Astrocyte (in vitro differentiated cells and primary cell): ENCODE measurements at regions not wholly inside any gene's neighbourhood (a gene's known extent, or its start where the extent isn't known, plus 50 kb on each side); places are given as distances from the start of the nearest gene placed in this dataset.

Experiments used
- DNase-seq: peaks from one replicate; pipeline ENCODE4 v3.0.0-alpha.2; 2010; ENCODE audit warnings: low read depth
- FAIRE-seq: peaks from 2 replicates; lab custom pipeline; 2011; peaks lifted over from hg19 to GRCh38; lab: Jason Lieb, UNC
- H2AFZ ChIP-seq: 2 replicates; pipeline ENCODE4 v1.6.0; 2012; ENCODE audit warnings: low read depth, low read length, inconsistent platforms
- H3K27ac ChIP-seq: 2 replicates; pipeline ENCODE4 v1.5.1; 2011; ENCODE audit warnings: low read depth, low read length, inconsistent platforms
- H3K27me3 ChIP-seq: 2 replicates; pipeline ENCODE4 v1.6.0; 2011; ENCODE audit warnings: low read length, inconsistent platforms; ENCODE audit not compliant: insufficient read depth
- H3K36me3 ChIP-seq: 2 replicates; pipeline ENCODE4 v1.5.1; 2011; ENCODE audit warnings: low read length, inconsistent platforms; ENCODE audit not compliant: insufficient read depth
- H3K4me1 ChIP-seq: 2 replicates; pipeline ENCODE4 v1.5.1; 2011; ENCODE audit warnings: low read length, inconsistent platforms; ENCODE audit not compliant: insufficient read depth
- H3K4me2 ChIP-seq: 2 replicates; pipeline ENCODE4 v1.6.0; 2012; ENCODE audit warnings: low read length, inconsistent platforms
- H3K4me3 ChIP-seq: 2 replicates; pipeline ENCODE4 v1.5.1; 2011; ENCODE audit warnings: low read depth, mild to moderate bottlenecking, low read length, inconsistent platforms; ENCODE audit not compliant: insufficient read depth
- H3K79me2 ChIP-seq: 2 replicates; pipeline ENCODE4 v1.6.0; 2012; ENCODE audit warnings: mild to moderate bottlenecking, low read length, inconsistent platforms; ENCODE audit not compliant: insufficient read depth
- H3K9ac ChIP-seq: 2 replicates; pipeline ENCODE4 v1.6.0; 2012; ENCODE audit warnings: mild to moderate bottlenecking, low read length, inconsistent platforms
- H3K9me3 ChIP-seq: 2 replicates; pipeline ENCODE4 v1.5.1; 2012; ENCODE audit warnings: low read depth, mild to moderate bottlenecking, low read length, inconsistent platforms; ENCODE audit not compliant: insufficient read depth
- H4K20me1 ChIP-seq: 2 replicates; pipeline ENCODE4 v1.6.0; 2012; ENCODE audit warnings: low read length, inconsistent platforms; ENCODE audit not compliant: insufficient read depth
- H3K27ac Mint-ChIP-seq: one replicate; pipeline ENCODE4 v1.8.0; 2021; ENCODE audit warnings: mild to moderate bottlenecking, mixed read lengths; ENCODE audit not compliant: unreplicated experiment
- H3K27me3 Mint-ChIP-seq: one replicate; pipeline ENCODE4 v1.8.0; 2021; ENCODE audit warnings: low read depth, mixed read lengths; ENCODE audit not compliant: unreplicated experiment
- H3K36me3 Mint-ChIP-seq: one replicate; pipeline ENCODE4 v1.8.0; 2021; ENCODE audit warnings: low read depth, mixed read lengths; ENCODE audit not compliant: unreplicated experiment
- H3K4me1 Mint-ChIP-seq: one replicate; pipeline ENCODE4 v1.8.0; 2021; ENCODE audit warnings: low read depth, mixed read lengths; ENCODE audit not compliant: unreplicated experiment
- H3K4me3 Mint-ChIP-seq: one replicate; pipeline ENCODE4 v1.8.0; 2021; ENCODE audit warnings: mild to moderate bottlenecking, moderate library complexity, mixed read lengths; ENCODE audit not compliant: unreplicated experiment
- H3K9me3 Mint-ChIP-seq: one replicate; pipeline ENCODE4 v1.8.0; 2021; ENCODE audit warnings: mild to moderate bottlenecking, mixed read lengths; ENCODE audit not compliant: unreplicated experiment
- EZH2 ChIP-seq: IDR thresholded peaks from 2 replicates; pipeline ENCODE4 v1.6.1; 2012; ENCODE audit warnings: mild to moderate bottlenecking, low read length, inconsistent platforms; ENCODE audit not compliant: insufficient read depth
- TF ChIP-seq, protein P1 (sequence below): IDR thresholded peaks from 2 replicates; pipeline ENCODE4 v1.5.1; 2011; ENCODE audit warnings: low read depth, mild to moderate bottlenecking, inconsistent platforms, low read length, moderate library complexity; ENCODE audit not compliant: insufficient read depth

GRCh38 chr14:65849091-65849490 is 436.6 kb downstream of the FUT8 start:
- no peaks in the 10 kb centered on the region for H3K27me3 ChIP-seq
- Mint-ChIP-seq H3K4me3 (no peak overlapping the region), H3K4me1 (no peaks in the 10 kb centered on the region), H3K27ac (no peak overlapping the region), H3K27me3 (peaks cover 3% of the 10 kb centered on the region), H3K36me3 (peaks cover 2% of the 10 kb centered on the region), H3K9me3 (no peaks in the 10 kb centered on the region)
- TF ChIP-seq, protein P1, sequence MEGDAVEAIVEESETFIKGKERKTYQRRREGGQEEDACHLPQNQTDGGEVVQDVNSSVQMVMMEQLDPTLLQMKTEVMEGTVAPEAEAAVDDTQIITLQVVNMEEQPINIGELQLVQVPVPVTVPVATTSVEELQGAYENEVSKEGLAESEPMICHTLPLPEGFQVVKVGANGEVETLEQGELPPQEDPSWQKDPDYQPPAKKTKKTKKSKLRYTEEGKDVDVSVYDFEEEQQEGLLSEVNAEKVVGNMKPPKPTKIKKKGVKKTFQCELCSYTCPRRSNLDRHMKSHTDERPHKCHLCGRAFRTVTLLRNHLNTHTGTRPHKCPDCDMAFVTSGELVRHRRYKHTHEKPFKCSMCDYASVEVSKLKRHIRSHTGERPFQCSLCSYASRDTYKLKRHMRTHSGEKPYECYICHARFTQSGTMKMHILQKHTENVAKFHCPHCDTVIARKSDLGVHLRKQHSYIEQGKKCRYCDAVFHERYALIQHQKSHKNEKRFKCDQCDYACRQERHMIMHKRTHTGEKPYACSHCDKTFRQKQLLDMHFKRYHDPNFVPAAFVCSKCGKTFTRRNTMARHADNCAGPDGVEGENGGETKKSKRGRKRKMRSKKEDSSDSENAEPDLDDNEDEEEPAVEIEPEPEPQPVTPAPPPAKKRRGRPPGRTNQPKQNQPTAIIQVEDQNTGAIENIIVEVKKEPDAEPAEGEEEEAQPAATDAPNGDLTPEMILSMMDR = no peak
- TF ChIP-seq EZH2 = no peak
- no peak for FAIRE-seq
- no peaks in the 10 kb centered on the region for H4K20me1 ChIP-seq
- DNase-seq = no peak
- H3K9me3 ChIP-seq = no peaks in the 10 kb centered on the region
- H3K79me2 ChIP-seq = no peaks in the 10 kb centered on the region
- no peak overlapping the region for H3K27ac ChIP-seq
- no peak overlapping the region for H3K4me3 ChIP-seq
- no peak overlapping the region for H3K4me2 ChIP-seq
- H3K9ac ChIP-seq = no peak overlapping the region
- H3K4me1 ChIP-seq = peaks cover 2% of the 10 kb centered on the region
- H3K36me3 ChIP-seq = no peaks in the 10 kb centered on the region
- no peak overlapping the region for H2AFZ ChIP-seq

- H3K27me3 ChIP-seq = no peaks in the 10 kb centered on the region
- H3K79me2 ChIP-seq = no peaks in the 10 kb centered on the region
- peaks cover 2% of the 10 kb centered on the region for H3K4me1 ChIP-seq
- no peak overlapping the region for H2AFZ ChIP-seq
- Mint-ChIP-seq H3K4me3 (no peak overlapping the region), H3K36me3 (peaks cover 2% of the 10 kb centered on the region), H3K4me1 (no peaks in the 10 kb centered on the region), H3K9me3 (no peaks in the 10 kb centered on the region), H3K27ac (no peak overlapping the region), H3K27me3 (peaks cover 3% of the 10 kb centered on the region)
- no peak overlapping the region for H3K4me3 ChIP-seq
- no peak overlapping the region for H3K4me2 ChIP-seq
- no peaks in the 10 kb centered on the region for H3K36me3 ChIP-seq
- H3K9me3 ChIP-seq = no peaks in the 10 kb centered on the region
- no peak overlapping the region for H3K27ac ChIP-seq
- TF ChIP-seq, protein P1 = no peak
- no peak for TF ChIP-seq EZH2
- no peaks in the 10 kb centered on the region for H4K20me1 ChIP-seq
- DNase-seq (no peak), FAIRE-seq (no peak)
- H3K9ac ChIP-seq = no peak overlapping the region
These were observed 437.0 kb downstream of the FUT8 start for GRCh38 chr14:65849558-65849957.

GRCh38 chr14:65850429-65851135 is 438.1 kb downstream of the FUT8 start:
- H3K4me2 ChIP-seq = no peak overlapping the region
- no peaks in the 10 kb centered on the region for H3K27me3 ChIP-seq
- no peak overlapping the region for H2AFZ ChIP-seq

More at GRCh38 chr14:65850429-65851135, 438.1 kb downstream of the FUT8 start:
- no peak for DNase-seq
- no peaks in the 10 kb centered on the region for H3K79me2 ChIP-seq
- no peak for FAIRE-seq
- Mint-ChIP-seq H3K27ac (no peak overlapping the region), H3K9me3 (no peaks in the 10 kb centered on the region), H3K27me3 (peaks cover 3% of the 10 kb centered on the region), H3K4me3 (no peak overlapping the region), H3K4me1 (no peaks in the 10 kb centered on the region), H3K36me3 (peaks cover 2% of the 10 kb centered on the region)
- TF ChIP-seq EZH2 = no peak
- TF ChIP-seq, protein P1 = no peak
- peaks cover 2% of the 10 kb centered on the region for H3K4me1 ChIP-seq
- H3K4me3 ChIP-seq = no peak overlapping the region
- H4K20me1 ChIP-seq = no peaks in the 10 kb centered on the region
- H3K9me3 ChIP-seq = no peaks in the 10 kb centered on the region
- H3K9ac ChIP-seq = no peak overlapping the region
- H3K36me3 ChIP-seq = no peaks in the 10 kb centered on the region
- H3K27ac ChIP-seq = no peak overlapping the region
